WERI-Rb-1 (cell line): ENCODE measurements at regions not wholly inside any gene's neighbourhood (a gene's known extent, or its start where the extent isn't known, plus 50 kb on each side); places are given as distances from the start of the nearest gene placed in this dataset.

Experiments
- DNase-seq: peaks from one replicate; pipeline ENCODE4 v3.0.0-alpha.2; 2020
- H3K27ac ChIP-seq: fragments of 250-450 bp; sonication (Bioruptor Pico); 2 replicates; pipeline ENCODE4 v1.5.1; 2020; ENCODE audit warnings: mild to moderate bottlenecking, moderate library complexity
- H3K27me3 ChIP-seq: fragments of 250-450 bp; sonication (Bioruptor Pico); 2 replicates; pipeline ENCODE4 v1.5.1; 2021; ENCODE audit warnings: mild to moderate bottlenecking, low read depth, moderate library complexity; ENCODE audit not compliant: insufficient read depth, severe bottlenecking
- H3K36me3 ChIP-seq: fragments of 250-450 bp; sonication (Bioruptor Pico); 2 replicates; pipeline ENCODE4 v1.5.1; 2020; ENCODE audit warnings: mild to moderate bottlenecking, moderate library complexity
- H3K4me3 ChIP-seq: 2 replicates; pipeline ENCODE4 v1.5.1; 2011; ENCODE audit warnings: low read depth, mild to moderate bottlenecking, control low read depth, low read length
- H3K9me3 ChIP-seq: fragments of 250-450 bp; sonication (Bioruptor Pico); 2 replicates; pipeline ENCODE4 v1.5.1; 2021; ENCODE audit warnings: mild to moderate bottlenecking, moderate library complexity; ENCODE audit not compliant: severe bottlenecking
- TF ChIP-seq, protein P1 (sequence below): IDR thresholded peaks from 2 replicates; pipeline ENCODE4 v1.5.1; 2011; ENCODE audit warnings: low read depth, mild to moderate bottlenecking, control low read depth, inconsistent platforms, low read length

DNA sequence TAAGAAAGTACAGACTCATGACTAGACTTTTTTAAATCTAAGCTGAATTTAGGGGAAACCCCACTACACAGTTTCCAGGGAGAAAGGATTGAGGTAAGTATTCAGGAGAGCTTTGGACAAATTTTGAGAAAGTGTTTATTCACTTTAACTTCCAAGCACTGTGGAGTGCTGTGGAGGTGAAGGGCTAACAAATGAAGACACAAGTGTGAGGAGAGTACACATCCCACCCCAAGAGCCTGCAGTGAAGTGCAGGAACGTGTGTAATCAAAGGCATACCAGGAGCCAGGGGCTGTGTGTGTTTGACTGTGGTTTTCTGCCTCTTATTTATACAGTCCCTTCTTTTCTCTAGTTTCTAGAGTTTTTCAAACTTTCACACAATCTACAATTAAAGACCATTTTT is 118.3 kb downstream of the CMPK2 start:
- Histone ChIP-seq H3K27me3 (no peaks in the 10 kb centered on the region), H3K9me3 (no peaks in the 10 kb centered on the region), H3K27ac (no peak overlapping the region), H3K4me3 (no peak overlapping the region), H3K36me3 (no peaks in the 10 kb centered on the region)
- TF ChIP-seq, protein P1, sequence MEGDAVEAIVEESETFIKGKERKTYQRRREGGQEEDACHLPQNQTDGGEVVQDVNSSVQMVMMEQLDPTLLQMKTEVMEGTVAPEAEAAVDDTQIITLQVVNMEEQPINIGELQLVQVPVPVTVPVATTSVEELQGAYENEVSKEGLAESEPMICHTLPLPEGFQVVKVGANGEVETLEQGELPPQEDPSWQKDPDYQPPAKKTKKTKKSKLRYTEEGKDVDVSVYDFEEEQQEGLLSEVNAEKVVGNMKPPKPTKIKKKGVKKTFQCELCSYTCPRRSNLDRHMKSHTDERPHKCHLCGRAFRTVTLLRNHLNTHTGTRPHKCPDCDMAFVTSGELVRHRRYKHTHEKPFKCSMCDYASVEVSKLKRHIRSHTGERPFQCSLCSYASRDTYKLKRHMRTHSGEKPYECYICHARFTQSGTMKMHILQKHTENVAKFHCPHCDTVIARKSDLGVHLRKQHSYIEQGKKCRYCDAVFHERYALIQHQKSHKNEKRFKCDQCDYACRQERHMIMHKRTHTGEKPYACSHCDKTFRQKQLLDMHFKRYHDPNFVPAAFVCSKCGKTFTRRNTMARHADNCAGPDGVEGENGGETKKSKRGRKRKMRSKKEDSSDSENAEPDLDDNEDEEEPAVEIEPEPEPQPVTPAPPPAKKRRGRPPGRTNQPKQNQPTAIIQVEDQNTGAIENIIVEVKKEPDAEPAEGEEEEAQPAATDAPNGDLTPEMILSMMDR: no peak
- no peak for DNase-seq

DNA sequence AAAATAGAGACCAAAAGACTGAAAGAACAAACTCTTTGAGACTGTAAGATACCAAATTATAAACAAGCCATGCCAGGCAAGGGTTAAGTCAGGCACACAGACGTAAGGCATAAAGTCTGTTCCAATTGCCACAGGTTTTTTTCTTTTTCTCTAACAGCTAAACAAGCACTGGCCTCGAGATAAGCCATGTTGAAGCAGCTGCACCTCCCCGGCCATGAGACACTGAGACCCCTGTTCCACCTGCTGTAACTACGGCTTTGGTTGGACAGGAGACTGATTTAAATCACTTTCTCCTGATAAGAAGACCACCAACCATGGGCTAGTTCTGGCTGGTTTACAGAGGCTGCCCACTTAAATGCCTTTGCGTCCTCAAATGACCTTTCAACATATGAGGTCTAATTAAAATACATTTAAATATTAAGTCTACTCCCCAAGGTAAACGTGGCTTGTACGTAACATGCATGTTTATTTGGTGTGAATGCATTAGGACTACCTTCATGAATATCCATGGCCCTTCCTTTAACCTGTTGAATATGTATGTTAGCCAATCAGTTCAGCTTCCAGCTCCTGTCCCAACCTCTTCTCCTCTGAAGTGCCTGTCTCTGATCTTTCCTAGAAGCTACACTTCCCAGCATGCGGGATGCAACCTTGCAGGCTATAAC is 117.2 kb downstream of the CMPK2 start:
- no peaks in the 10 kb centered on the region for H3K9me3 ChIP-seq
- DNase-seq: no peak
- TF ChIP-seq, protein P1: no peak
- no peak overlapping the region for H3K4me3 ChIP-seq
- no peaks in the 10 kb centered on the region for H3K27me3 ChIP-seq
- no peaks in the 10 kb centered on the region for H3K36me3 ChIP-seq
- no peak overlapping the region for H3K27ac ChIP-seq

GRCh38 chr2:6749962-6750361 is 115.7 kb downstream of the CMPK2 start:
- peak overlapping the region; percentile 10; the same call in 1 of the 2 replicates for H3K4me3 ChIP-seq
- no peak for DNase-seq
- peak overlapping the region; percentile 22 for H3K27ac ChIP-seq
- no peaks in the 10 kb centered on the region for H3K27me3 ChIP-seq
- no peaks in the 10 kb centered on the region for H3K9me3 ChIP-seq
- TF ChIP-seq, protein P1: no peak
- H3K36me3 ChIP-seq: no peaks in the 10 kb centered on the region

DNA sequence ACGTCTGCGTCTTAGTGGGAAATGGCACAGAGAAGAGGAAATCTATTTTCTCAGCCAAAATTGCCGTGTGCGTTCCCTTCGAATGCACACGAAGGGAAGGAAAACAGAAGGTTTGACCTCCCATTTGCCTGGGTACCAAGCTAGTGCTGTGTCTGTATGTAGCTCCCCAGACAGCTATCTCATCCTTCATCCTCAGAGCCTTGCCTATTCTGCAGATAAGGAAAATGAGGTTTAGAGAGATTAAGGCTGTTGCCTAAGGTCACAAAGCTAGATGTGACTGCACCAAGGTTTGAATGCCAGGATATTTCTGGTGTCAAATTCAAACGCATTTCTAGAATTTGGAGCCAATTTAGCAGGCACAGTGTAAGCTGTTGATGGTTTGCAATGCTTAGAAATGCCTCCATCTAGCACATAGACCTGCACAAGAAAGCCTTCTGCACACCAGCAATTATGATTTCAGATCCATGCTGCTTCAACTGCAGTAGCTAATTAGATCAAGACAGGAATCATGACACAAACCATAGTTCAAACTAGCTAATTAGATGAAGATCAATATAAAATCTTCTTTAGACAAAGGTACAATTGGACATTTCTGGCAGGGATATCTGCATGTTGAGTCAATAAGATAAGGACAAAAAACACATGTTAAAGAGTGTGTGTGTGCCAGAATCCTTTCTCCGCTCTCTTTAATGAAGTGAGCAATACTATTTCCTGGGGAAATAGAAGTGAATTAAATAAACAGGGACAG is 115.1 kb downstream of the CMPK2 start:
- Histone ChIP-seq H3K36me3 (no peaks in the 10 kb centered on the region), H3K4me3 (peak overlapping the region; percentile 10; the same call in 1 of the 2 replicates), H3K27me3 (no peaks in the 10 kb centered on the region), H3K9me3 (no peaks in the 10 kb centered on the region), H3K27ac (peak overlapping the region; percentile 22)
- DNase-seq: no peak
- TF ChIP-seq, protein P1: no peak

DNA sequence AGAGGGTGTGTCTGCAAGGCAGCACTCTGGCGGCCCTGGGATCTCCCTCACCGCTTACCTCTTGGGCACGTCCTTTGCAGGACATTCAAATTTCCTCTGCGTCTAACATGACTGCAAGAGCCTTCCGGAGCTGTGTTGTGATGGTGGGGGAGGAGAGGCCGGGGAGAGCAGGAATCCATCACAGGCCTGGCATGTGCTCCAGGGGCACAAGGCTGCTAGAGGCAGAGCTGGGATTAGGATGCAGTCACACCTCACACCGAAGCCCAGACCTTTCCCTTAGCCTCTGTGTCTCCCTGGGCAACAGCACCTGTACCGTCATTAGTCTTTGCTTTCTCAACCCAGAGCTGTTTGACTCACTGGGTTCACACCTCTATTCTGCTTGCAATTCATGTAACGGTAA is 111.3 kb downstream of the CMPK2 start:
- Histone ChIP-seq H3K27me3 (no peaks in the 10 kb centered on the region), H3K4me3 (no peak overlapping the region), H3K36me3 (no peaks in the 10 kb centered on the region), H3K27ac (0 out of 2 replicates have a peak overlapping the region, but pooled peaks have one; percentile 38), H3K9me3 (no peaks in the 10 kb centered on the region)
- TF ChIP-seq, protein P1: no peak
- DNase-seq: peak; percentile 58
